Mammary epithelial cell (primary cell): ENCODE measurements at regions not wholly inside any gene's neighbourhood (a gene's known extent, or its start where the extent isn't known, plus 50 kb on each side); places are given as distances from the start of the nearest gene placed in this dataset.

Source experiments
- CTCF ChIP-seq, 2 donors: IDR thresholded peaks in 1 of 2; conservative IDR thresholded peaks in 1 of 2; 2 replicates each; pipeline ENCODE4 v1.5.1; 2011 to 2012; ENCODE audit warnings: inconsistent platforms in 2 of 2, low read length in 2 of 2, mild to moderate bottlenecking in 2 of 2, control low read depth in 1 of 2, low read depth in 1 of 2; ENCODE audit not compliant: insufficient read depth in 1 of 2; ENCODE audit errors: extremely low read depth in 1 of 2
- EZH2 ChIP-seq: IDR thresholded peaks from 2 replicates; pipeline ENCODE4 v1.6.1; 2012; ENCODE audit warnings: low read length, inconsistent platforms, borderline replicate concordance

- TF ChIP-seq CTCF (conservative IDR thresholded peaks at IDR 0.05 in 1 of 2, IDR thresholded peaks at IDR 0.05 in 1 of 2; ENCODE audit: extremely low read depth in 1 of 2, insufficient read depth in 1 of 2, low read depth in 1 of 2, low read length in 2 of 2) (no peak), EZH2 (no peak)
These were observed 321.7 kb upstream of the PFKP start for GRCh38 chr10:2745666-2746065.
